ENCODE measurements at regions not wholly inside any gene's neighbourhood (a gene's known extent, or its start where the extent isn't known, plus 50 kb on each side); places are given as distances from the start of the nearest gene placed in this dataset.

DNA sequence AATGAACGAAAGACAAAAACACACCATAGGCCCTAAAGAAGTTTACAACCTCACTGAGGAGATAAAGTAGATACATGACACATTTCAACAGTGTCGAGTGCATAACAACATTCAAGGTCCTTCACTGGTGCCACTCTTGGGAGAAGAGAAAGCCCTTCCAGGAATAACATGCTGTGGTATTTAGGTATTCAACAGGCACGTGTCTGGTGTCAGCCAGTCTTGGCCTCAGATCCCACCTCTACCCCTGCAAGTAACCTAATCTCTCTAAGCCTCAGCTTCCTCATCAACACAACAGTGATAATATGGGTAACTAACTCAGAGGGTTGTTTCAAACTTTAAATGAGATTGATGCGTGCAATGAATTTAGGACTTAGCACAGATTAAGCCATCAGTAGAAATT, 235.0 kb upstream of the ZC3H12C start:
- WGBS (ENCODE audit: insufficient coverage, insufficient replicate concordance, low lambda C conversion rate, missing lambda C conversion rate) = 58% methylated on average over 4 of the region's 4 CpGs
- no TSS peak for BruUV-seq (replicated peaks)
- Histone ChIP-seq H3K27me3 (replicated peaks in 1 of 2; ENCODE audit: control insufficient read depth in 2 of 2, insufficient read depth in 2 of 2, low read length in 1 of 2) (no peaks in the 10 kb centered on the region), H3K9ac (ENCODE audit: control insufficient read depth, insufficient read depth, low read length) (no peak overlapping the region), H3K27ac (ENCODE audit: control insufficient read depth, insufficient read depth) (no peak overlapping the region), H3K9me3 (replicated peaks; ENCODE audit: control insufficient read depth, insufficient read depth, low read length) (no peaks in the 10 kb centered on the region), H2AFZ (ENCODE audit: control insufficient read depth, low read depth, low read length) (no peak overlapping the region), H3K79me2 (ENCODE audit: control insufficient read depth, insufficient read depth, low read length) (no peaks in the 10 kb centered on the region), H3K4me1 (ENCODE audit: control insufficient read depth, insufficient read depth, low read length) (no peaks in the 10 kb centered on the region), H3K4me2 (ENCODE audit: control insufficient read depth, insufficient read depth) (no peak overlapping the region), H3K4me3 (no peak overlapping the region), H3K36me3 (ENCODE audit: control insufficient read depth in 2 of 2, insufficient read depth in 2 of 2, low read length in 1 of 2) (no peaks in the 10 kb centered on the region), H4K20me1 (ENCODE audit: control insufficient read depth, insufficient read depth) (no peaks in the 10 kb centered on the region)
- DNase-seq (ENCODE audit: low read depth, low spot score) = no peak
- RAD21 ChIA-PET (ENCODE audit: unreplicated experiment) = interaction anchor here (1.7 kb wide), 1 partner anchor 79 kb away, joined by 5 read pairs; no protein-coding TSS in a partner anchor
- SMC1A ChIA-PET (ENCODE audit: uncharacterized antibody, unreplicated experiment) = interaction anchor here (7.2 kb wide), 1 partner anchor 84 kb away, joined by 127 read pairs; no protein-coding TSS in a partner anchor
- no peak for FAIRE-seq
- in situ Hi-C loops (cut with MboI) (no loop called here), intact Hi-C loops (cut with micrococcal nuclease; ENCODE audit: unreplicated experiment) (loop anchor here (10.0 kb wide), 1 partner anchor 237 kb away; the partner anchor contains the start of gene ZC3H12C)
- no peak for TF ChIP-seq FOXM1 (IDR thresholded peaks at IDR 0.05; ENCODE audit: low read depth, low read length)
- TF ChIP-seq BRCA1 (IDR thresholded peaks at IDR 0.05; ENCODE audit: low read depth, low read length) = no peak
- TF ChIP-seq MEF2B (IDR thresholded peaks at IDR 0.05; ENCODE audit: partially characterized antibody, poor library complexity, severe bottlenecking) = no peak
- TF ChIP-seq ETV6 (conservative IDR thresholded peaks at IDR 0.05 in 1 of 2, IDR thresholded peaks at IDR 0.05 in 1 of 2; ENCODE audit: borderline replicate concordance in 1 of 2, low read depth in 1 of 2) = no peak
- TF ChIP-seq ASH2L (IDR thresholded peaks at IDR 0.05; ENCODE audit: borderline replicate concordance, low read depth) = no peak
- TF ChIP-seq HCFC1 (IDR thresholded peaks at IDR 0.05; ENCODE audit: low read length) = no peak
- TF ChIP-seq ZNF384 (IDR thresholded peaks at IDR 0.05; ENCODE audit: borderline replicate concordance, low read depth, low read length) = no peak
- no peak for TF ChIP-seq ZBTB33 (IDR thresholded peaks at IDR 0.05)
- TF ChIP-seq HDGF (IDR thresholded peaks at IDR 0.05) = no peak
- TF ChIP-seq ZNF207 (IDR thresholded peaks at IDR 0.05; ENCODE audit: borderline replicate concordance) = no peak
- no peak for TF ChIP-seq REST (IDR thresholded peaks at IDR 0.05; ENCODE audit: low read depth, low read length)
- TF ChIP-seq BCL11A (IDR thresholded peaks at IDR 0.05; ENCODE audit: low read depth, low read length) = no peak
- no peak for ATAC-seq
- CTCF ChIA-PET = interaction anchor here (0.8 to 7.4 kb wide), 3 partner anchors 8 to 519 kb away, joined by 3 to 140 read pairs (median 4); no protein-coding TSS in a partner anchor
- POLR2A ChIA-PET = no interaction called here
